SK-N-SH treated with all-trans-retinoic acid at 6 μM for 48 hours (cell line): ENCODE measurements at regions not wholly inside any gene's neighbourhood (a gene's known extent, or its start where the extent isn't known, plus 50 kb on each side); places are given as distances from the start of the nearest gene placed in this dataset.

ENCODE experiments used
- ATAC-seq: fragments of 200-7000 bp; cut with Tn5 transposase; 3 replicates; pipeline ENCODE4 v1.9.1; 2020; ENCODE audit warnings: mild to moderate bottlenecking, moderate library complexity
- ARNTL ChIP-seq: fragments of 450-650 bp; formaldehyde crosslinking; IDR thresholded peaks from 2 replicates; pipeline ENCODE4 v1.5.0; 2020; ENCODE audit warnings: low read depth, mild to moderate bottlenecking, moderate library complexity, borderline replicate concordance
- BACH2 ChIP-seq: fragments of 250-450 bp; sonication (Bioruptor Pico); IDR thresholded peaks from 2 replicates; pipeline ENCODE4 v1.9.0; 2021; ENCODE audit warnings: mild to moderate bottlenecking, borderline replicate concordance
- ESRRG ChIP-seq: fragments of 250-450 bp; sonication (Bioruptor Pico); IDR thresholded peaks from 2 replicates; pipeline ENCODE4 v1.6.1; 2021; ENCODE audit warnings: mild to moderate bottlenecking
- GLIS3 ChIP-seq: fragments of 250-450 bp; sonication (Bioruptor Pico); IDR thresholded peaks from 2 replicates; pipeline ENCODE4 v1.5.0; 2020; ENCODE audit warnings: mild to moderate bottlenecking, moderate library complexity
- ISL1 ChIP-seq: fragments of 250-450 bp; sonication (Bioruptor Pico); IDR thresholded peaks from 2 replicates; pipeline ENCODE4 v2.1.2; 2022; ENCODE audit warnings: mild to moderate bottlenecking, moderate library complexity
- PPARA ChIP-seq: fragments of 250-450 bp; sonication (Bioruptor Pico); IDR thresholded peaks from 2 replicates; pipeline ENCODE4 v1.5.0; 2020; ENCODE audit warnings: mild to moderate bottlenecking, borderline replicate concordance
- RARB ChIP-seq: fragments of 250-450 bp; sonication (Bioruptor Pico); IDR thresholded peaks from 2 replicates; pipeline ENCODE4 v1.8.0; 2021; ENCODE audit warnings: mild to moderate bottlenecking, moderate library complexity
- SNAI2 ChIP-seq: fragments of 250-450 bp; sonication (Bioruptor Pico); IDR thresholded peaks from 2 replicates; pipeline ENCODE4 v1.5.0; 2020; ENCODE audit warnings: mild to moderate bottlenecking, moderate library complexity
- TCF4 ChIP-seq: fragments of 250-450 bp; sonication (Bioruptor Pico); IDR thresholded peaks from 2 replicates; pipeline ENCODE4 v1.8.0; 2021; ENCODE audit warnings: mild to moderate bottlenecking, moderate library complexity, borderline replicate concordance
- TOX ChIP-seq: fragments of 250-450 bp; sonication (Bioruptor Pico); IDR thresholded peaks from 2 replicates; pipeline ENCODE4 v1.8.0; 2021; ENCODE audit warnings: mild to moderate bottlenecking, moderate library complexity, borderline replicate concordance
- ZFP3 ChIP-seq: fragments of 250-450 bp; sonication (Bioruptor Pico); IDR thresholded peaks from 2 replicates; pipeline ENCODE4 v1.5.0; 2020; ENCODE audit warnings: mild to moderate bottlenecking, moderate library complexity
- ZFP30 ChIP-seq: fragments of 450-650 bp; formaldehyde crosslinking; IDR thresholded peaks from 2 replicates; pipeline ENCODE4 v1.5.0; 2022; ENCODE audit warnings: mild to moderate bottlenecking, moderate library complexity
- ZNF565 ChIP-seq: fragments of 450-650 bp; formaldehyde crosslinking; conservative IDR thresholded peaks from 2 replicates; pipeline ENCODE4 v1.5.0; 2020; ENCODE audit warnings: low read depth, mild to moderate bottlenecking, moderate library complexity
- ZNF70 ChIP-seq: fragments of 450-650 bp; formaldehyde crosslinking; IDR thresholded peaks from 2 replicates; pipeline ENCODE4 v1.5.0; 2020; ENCODE audit warnings: mild to moderate bottlenecking, moderate library complexity
- ZNF8 ChIP-seq: fragments of 450-650 bp; formaldehyde crosslinking; IDR thresholded peaks from 2 replicates; pipeline ENCODE4 v1.5.0; 2020; ENCODE audit warnings: mild to moderate bottlenecking, moderate library complexity
- TF ChIP-seq, protein P1 (sequence below): fragments of 250-450 bp; sonication (Bioruptor Pico); IDR thresholded peaks from 2 replicates; pipeline ENCODE4 v1.5.0; 2020; ENCODE audit warnings: mild to moderate bottlenecking, moderate library complexity
- TF ChIP-seq, protein P2 (sequence below): fragments of 250-450 bp; sonication (Bioruptor Pico); IDR thresholded peaks from 2 replicates; pipeline ENCODE4 v1.8.0; 2020; ENCODE audit warnings: mild to moderate bottlenecking, moderate library complexity, borderline replicate concordance
- TF ChIP-seq, protein P3 (sequence below): fragments of 250-450 bp; sonication (Bioruptor Pico); IDR thresholded peaks from 2 replicates; pipeline ENCODE4 v1.8.0; 2021; ENCODE audit warnings: low read depth, mild to moderate bottlenecking, moderate library complexity, borderline replicate concordance
- TF ChIP-seq, protein P4 (sequence below): fragments of 250-450 bp; sonication (Bioruptor Pico); IDR thresholded peaks from 2 replicates; pipeline ENCODE4 v1.5.1; 2021; ENCODE audit warnings: mild to moderate bottlenecking, moderate library complexity

DNA sequence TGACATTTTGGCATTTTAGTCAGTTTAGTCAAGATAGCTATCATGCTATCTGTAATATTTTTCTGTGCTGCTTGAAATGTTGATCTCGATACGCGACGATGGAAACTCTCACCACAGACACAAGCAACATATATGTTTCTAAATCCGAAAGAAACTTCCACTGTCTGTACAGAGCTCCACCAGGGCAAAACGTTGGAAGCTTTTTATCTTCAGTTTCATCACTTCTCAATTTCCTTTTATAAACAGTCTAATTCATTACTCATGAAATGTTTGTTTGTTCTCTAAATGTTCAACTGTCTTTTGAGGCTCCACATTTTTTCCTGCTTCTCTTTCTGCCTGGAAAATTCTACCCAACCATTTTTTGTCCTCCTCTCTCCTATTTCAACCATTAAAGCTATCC is 737.6 kb downstream of the SLC16A7 start (continued):
- TF ChIP-seq, protein P1, sequence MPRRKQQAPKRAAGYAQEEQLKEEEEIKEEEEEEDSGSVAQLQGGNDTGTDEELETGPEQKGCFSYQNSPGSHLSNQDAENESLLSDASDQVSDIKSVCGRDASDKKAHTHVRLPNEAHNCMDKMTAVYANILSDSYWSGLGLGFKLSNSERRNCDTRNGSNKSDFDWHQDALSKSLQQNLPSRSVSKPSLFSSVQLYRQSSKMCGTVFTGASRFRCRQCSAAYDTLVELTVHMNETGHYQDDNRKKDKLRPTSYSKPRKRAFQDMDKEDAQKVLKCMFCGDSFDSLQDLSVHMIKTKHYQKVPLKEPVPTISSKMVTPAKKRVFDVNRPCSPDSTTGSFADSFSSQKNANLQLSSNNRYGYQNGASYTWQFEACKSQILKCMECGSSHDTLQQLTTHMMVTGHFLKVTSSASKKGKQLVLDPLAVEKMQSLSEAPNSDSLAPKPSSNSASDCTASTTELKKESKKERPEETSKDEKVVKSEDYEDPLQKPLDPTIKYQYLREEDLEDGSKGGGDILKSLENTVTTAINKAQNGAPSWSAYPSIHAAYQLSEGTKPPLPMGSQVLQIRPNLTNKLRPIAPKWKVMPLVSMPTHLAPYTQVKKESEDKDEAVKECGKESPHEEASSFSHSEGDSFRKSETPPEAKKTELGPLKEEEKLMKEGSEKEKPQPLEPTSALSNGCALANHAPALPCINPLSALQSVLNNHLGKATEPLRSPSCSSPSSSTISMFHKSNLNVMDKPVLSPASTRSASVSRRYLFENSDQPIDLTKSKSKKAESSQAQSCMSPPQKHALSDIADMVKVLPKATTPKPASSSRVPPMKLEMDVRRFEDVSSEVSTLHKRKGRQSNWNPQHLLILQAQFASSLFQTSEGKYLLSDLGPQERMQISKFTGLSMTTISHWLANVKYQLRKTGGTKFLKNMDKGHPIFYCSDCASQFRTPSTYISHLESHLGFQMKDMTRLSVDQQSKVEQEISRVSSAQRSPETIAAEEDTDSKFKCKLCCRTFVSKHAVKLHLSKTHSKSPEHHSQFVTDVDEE, result no peak
- TF ChIP-seq ZNF8 (CRISPR knock-in tag) (no peak), ARNTL (no peak), ZFP30 (no peak), SNAI2 (CRISPR knock-in tag) (no peak)

DNA sequence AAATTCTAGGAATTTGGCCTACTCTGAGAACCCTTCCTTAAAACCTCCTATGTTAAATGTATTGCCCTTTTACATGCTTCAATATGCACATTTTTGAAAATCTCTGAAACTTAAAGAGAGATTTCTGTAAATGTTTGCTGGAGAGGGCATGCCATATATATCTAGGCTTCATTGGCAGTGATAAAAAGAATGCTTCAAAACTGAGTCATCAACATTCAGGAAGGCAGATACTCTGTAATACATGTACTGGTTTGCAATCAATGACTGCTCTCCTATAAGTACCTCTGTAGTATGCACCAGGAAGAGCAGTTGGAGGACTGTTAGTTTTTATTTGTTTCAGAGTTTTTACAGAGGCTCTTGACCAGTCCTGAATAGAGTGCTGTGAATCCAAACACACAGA is 739.9 kb downstream of the SLC16A7 start:
- TF ChIP-seq ISL1 (CRISPR knock-in tag) (no peak), ZFP3 (CRISPR knock-in tag) (no peak), PPARA (no peak), ZNF565 (CRISPR knock-in tag) (no peak), BACH2 (CRISPR knock-in tag) (no peak), ZNF8 (CRISPR knock-in tag) (no peak), ZFP30 (no peak), RARB (CRISPR knock-in tag) (no peak), ZNF70 (CRISPR knock-in tag) (no peak), TCF4 (CRISPR knock-in tag) (no peak), TOX (CRISPR knock-in tag) (no peak), GLIS3 (CRISPR knock-in tag) (no peak), ESRRG (CRISPR knock-in tag) (no peak)
- TF ChIP-seq, protein P2, sequence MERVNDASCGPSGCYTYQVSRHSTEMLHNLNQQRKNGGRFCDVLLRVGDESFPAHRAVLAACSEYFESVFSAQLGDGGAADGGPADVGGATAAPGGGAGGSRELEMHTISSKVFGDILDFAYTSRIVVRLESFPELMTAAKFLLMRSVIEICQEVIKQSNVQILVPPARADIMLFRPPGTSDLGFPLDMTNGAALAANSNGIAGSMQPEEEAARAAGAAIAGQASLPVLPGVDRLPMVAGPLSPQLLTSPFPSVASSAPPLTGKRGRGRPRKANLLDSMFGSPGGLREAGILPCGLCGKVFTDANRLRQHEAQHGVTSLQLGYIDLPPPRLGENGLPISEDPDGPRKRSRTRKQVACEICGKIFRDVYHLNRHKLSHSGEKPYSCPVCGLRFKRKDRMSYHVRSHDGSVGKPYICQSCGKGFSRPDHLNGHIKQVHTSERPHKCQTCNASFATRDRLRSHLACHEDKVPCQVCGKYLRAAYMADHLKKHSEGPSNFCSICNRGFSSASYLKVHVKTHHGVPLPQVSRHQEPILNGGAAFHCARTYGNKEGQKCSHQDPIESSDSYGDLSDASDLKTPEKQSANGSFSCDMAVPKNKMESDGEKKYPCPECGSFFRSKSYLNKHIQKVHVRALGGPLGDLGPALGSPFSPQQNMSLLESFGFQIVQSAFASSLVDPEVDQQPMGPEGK, result no peak
- TF ChIP-seq, protein P3, sequence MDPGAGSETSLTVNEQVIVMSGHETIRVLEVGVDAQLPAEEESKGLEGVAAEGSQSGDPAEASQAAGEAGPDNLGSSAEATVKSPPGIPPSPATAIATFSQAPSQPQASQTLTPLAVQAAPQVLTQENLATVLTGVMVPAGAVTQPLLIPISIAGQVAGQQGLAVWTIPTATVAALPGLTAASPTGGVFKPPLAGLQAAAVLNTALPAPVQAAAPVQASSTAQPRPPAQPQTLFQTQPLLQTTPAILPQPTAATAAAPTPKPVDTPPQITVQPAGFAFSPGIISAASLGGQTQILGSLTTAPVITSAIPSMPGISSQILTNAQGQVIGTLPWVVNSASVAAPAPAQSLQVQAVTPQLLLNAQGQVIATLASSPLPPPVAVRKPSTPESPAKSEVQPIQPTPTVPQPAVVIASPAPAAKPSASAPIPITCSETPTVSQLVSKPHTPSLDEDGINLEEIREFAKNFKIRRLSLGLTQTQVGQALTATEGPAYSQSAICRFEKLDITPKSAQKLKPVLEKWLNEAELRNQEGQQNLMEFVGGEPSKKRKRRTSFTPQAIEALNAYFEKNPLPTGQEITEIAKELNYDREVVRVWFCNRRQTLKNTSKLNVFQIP (CRISPR knock-in tag), result no peak
- TF ChIP-seq, protein P1, result no peak
- TF ChIP-seq, protein P4, sequence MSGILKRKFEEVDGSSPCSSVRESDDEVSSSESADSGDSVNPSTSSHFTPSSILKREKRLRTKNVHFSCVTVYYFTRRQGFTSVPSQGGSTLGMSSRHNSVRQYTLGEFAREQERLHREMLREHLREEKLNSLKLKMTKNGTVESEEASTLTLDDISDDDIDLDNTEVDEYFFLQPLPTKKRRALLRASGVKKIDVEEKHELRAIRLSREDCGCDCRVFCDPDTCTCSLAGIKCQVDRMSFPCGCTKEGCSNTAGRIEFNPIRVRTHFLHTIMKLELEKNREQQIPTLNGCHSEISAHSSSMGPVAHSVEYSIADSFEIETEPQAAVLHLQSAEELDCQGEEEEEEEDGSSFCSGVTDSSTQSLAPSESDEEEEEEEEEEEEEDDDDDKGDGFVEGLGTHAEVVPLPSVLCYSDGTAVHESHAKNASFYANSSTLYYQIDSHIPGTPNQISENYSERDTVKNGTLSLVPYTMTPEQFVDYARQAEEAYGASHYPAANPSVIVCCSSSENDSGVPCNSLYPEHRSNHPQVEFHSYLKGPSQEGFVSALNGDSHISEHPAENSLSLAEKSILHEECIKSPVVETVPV (CRISPR knock-in tag), result no peak
- TF ChIP-seq, all 23 proteins: peak for 0
- ATAC-seq, result no peak

DNA sequence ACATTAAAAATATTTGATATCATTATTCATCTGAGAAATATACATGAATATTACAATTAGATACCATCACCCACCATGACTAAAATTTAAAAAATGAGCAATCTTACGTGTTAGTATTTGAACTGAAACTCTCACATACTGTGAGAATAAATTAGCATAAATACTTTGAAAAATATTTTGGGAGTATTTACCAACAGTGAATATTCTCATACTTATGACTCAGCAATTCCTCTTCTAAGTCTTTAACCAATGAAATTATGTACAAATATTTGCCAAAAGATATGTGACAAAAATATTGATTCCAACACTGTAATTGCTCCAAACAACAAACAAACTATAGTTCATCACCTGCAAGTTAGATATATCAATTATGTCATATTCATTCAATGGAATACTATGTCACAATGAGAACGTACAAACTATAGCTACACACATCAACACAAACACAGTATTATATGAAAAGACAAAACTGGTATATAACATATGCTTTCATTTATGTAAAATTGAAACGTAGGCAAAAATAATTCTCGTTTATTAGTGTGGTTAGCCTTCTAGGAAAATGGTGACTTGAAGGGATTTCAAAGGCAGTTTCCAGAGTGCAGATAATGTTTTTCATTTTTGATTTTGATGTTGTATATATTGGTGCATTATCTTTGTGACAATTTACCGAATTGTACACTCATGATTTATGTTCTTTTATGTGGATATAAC is 742.2 kb downstream of the SLC16A7 start:
- ATAC-seq, result no peak

More for the DNA sequence above, 742.2 kb downstream of the SLC16A7 start:
- TF ChIP-seq BACH2 (CRISPR knock-in tag) (no peak), ZNF8 (CRISPR knock-in tag) (no peak), ESRRG (CRISPR knock-in tag) (no peak), TCF4 (CRISPR knock-in tag) (no peak), ZNF70 (CRISPR knock-in tag) (no peak), ZNF565 (CRISPR knock-in tag) (no peak), ISL1 (CRISPR knock-in tag) (no peak), TOX (CRISPR knock-in tag) (no peak), SNAI2 (CRISPR knock-in tag) (no peak), ZFP30 (no peak), ZFP3 (CRISPR knock-in tag) (no peak)
- TF ChIP-seq, protein P4 (CRISPR knock-in tag), result no peak
- TF ChIP-seq, protein P1, result no peak
